Esophagus (tissue), 2 donors: ENCODE measurements at regions not wholly inside any gene's neighbourhood (a gene's known extent, or its start where the extent isn't known, plus 50 kb on each side); places are given as distances from the start of the nearest gene placed in this dataset.

Experiments
- H3K27ac ChIP-seq, 2 donors: one replicate each; pipeline ENCODE4 v1.5.1; 2013; ENCODE audit warnings: low read depth in 2 of 2, mild to moderate bottlenecking in 2 of 2, inconsistent platforms in 1 of 2, low read length in 1 of 2, moderate library complexity in 1 of 2
- H3K27me3 ChIP-seq, 2 donors: one replicate each; pipeline ENCODE4 v1.6.1; 2013; ENCODE audit warnings: low read length in 2 of 2, control low read depth in 1 of 2, mild to moderate bottlenecking in 1 of 2; ENCODE audit not compliant: insufficient read depth in 2 of 2, control insufficient read depth in 1 of 2
- H3K36me3 ChIP-seq, 2 donors: one replicate each; pipeline ENCODE4 v1.6.1; 2013; ENCODE audit warnings: low read length in 1 of 2; ENCODE audit not compliant: control insufficient read depth in 2 of 2, insufficient read depth in 2 of 2
- H3K4me1 ChIP-seq, 2 donors: one replicate each; pipeline ENCODE4 v1.6.1; 2013; ENCODE audit warnings: low read length in 1 of 2; ENCODE audit not compliant: control insufficient read depth in 2 of 2, insufficient read depth in 2 of 2
- H3K4me3 ChIP-seq, 2 donors: one replicate each; pipeline ENCODE4 v1.5.1; 2013; ENCODE audit warnings: low read length in 2 of 2, mild to moderate bottlenecking in 2 of 2, low read depth in 1 of 2, moderate library complexity in 1 of 2
- H3K9me3 ChIP-seq, 2 donors: one replicate each; pipeline ENCODE4 v1.6.1; 2013; ENCODE audit warnings: mild to moderate bottlenecking in 2 of 2, low read depth in 1 of 2, low read length in 1 of 2, moderate library complexity in 1 of 2; ENCODE audit not compliant: control insufficient read depth in 2 of 2, insufficient read depth in 1 of 2
- WGBS, 2 donors: extraction: QIAGEN DNeasy Blood & Tissue Kit; methylation state at CpG; one replicate each; pipeline ENCODE4 v1.1.7; 2013; 5-methylcytosine and 5-hydroxymethylcytosine counted together
- donor health status: healthy with polysubstance abuse.
- donor health status: Bipolar disorder and iron deficiency.

DNA sequence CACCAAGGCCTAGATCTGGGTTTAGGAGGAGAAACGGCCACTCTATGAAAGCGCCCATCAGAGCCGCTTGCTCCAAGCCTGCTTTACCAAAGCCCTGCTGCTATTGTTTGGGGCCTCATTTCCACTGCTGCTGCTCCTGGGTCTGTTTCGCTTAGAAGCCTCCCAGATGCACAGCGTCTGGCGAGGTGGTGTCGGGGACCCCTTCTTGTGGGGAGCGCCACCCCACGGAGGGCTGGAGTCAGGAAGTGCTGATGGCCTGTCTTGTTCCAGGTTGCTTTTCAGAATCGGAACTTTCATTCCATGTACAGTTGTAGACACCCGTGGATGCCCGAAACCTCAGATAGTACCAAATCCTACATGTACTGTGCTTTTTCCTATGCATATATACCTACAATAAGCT is 204.9 kb upstream of the TWIST2 start:
- Histone ChIP-seq H3K27ac (no peak overlapping the region), H3K36me3 (no peaks in the 10 kb centered on the region), H3K27me3 (no peaks in the 10 kb centered on the region), H3K4me1 (peaks cover 0 to 8% of the 10 kb centered on the region in 2 donors), H3K9me3 (no peaks in the 10 kb centered on the region), H3K4me3 (no peak overlapping the region)
- 90 to 93% methylated on average over 12 of the region's 12 CpGs for WGBS, 2 donors

DNA sequence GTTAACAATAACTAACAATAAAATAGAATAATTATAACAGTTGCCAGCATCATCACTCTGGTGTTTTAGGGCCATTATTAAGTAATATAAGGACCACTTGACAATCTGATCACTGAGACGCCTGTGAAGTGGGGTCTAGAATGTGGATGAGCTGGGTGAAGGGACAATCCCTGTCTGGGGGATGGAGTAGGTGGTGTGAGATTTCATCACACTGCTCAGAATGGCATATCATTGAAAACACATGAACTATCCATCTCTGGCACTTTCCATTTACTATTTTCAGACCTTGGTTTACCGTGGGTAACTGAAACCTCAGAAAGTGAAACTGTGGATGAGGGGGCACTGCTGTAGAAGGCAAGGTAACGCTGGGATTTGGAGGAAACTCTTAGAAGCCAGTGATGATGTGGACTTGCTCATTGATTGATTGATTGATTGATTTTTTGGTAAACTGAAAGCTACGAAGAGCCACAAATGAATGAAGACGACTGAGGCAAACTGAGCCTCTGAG is 204.4 kb upstream of the TWIST2 start:
- 83 to 90% methylated on average over 5 of the region's 5 CpGs for WGBS, 2 donors
- Histone ChIP-seq H3K27me3 (no peaks in the 10 kb centered on the region), H3K27ac (no peak overlapping the region), H3K4me3 (no peak overlapping the region), H3K4me1 (peaks cover 0 to 8% of the 10 kb centered on the region in 2 donors), H3K9me3 (no peaks in the 10 kb centered on the region), H3K36me3 (no peaks in the 10 kb centered on the region)

DNA sequence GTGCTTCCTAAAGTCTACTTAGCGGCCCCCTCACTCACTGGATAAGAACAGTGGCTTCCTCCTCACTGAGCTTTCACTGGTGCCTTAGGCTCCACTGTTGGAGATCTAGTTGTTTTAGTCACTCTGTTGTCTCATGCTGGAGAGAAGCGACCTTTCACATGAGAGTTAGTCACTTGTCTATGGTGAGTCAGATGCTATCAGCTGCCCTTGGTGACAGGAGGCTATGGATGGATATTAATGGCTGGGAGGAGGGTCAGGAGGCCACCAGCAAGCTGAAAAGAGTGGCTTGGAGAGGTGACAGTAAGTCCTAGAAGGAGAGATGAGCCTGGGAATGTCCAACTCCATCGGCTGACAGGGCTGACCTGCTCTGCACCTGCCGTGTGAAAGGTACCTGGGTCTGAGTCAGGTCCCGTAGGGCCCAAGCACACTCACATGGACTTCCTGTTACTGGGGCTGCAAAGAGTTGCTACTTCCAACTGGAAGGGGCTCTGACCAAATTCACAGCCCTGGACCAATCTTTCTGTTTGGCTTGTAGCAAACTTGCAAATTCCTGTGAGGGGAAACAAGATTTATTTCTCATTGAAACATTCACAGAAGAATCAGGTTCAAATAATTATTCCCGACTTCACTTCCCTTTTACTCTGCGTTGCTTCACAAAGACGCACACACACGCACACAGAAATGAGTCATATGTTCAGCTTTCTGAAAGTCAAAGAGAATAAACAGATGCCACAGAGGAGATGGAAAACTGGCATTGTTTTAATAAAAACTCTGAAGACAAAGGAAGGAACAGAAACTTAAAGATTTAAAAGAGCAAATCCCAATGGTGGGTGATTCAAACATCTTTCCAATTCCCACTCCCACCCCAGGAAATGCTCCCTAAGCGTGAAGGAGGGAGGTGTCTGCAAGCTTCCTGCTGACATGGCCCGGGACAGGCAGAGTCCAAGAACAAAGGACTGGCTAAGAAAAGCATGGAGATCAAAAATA is 203.5 kb upstream of the TWIST2 start:
- peak overlapping the region; percentile 46 to 81 for H3K27ac ChIP-seq
- 32 to 59% methylated on average over 11 of the region's 11 CpGs for WGBS, 2 donors

DNA sequence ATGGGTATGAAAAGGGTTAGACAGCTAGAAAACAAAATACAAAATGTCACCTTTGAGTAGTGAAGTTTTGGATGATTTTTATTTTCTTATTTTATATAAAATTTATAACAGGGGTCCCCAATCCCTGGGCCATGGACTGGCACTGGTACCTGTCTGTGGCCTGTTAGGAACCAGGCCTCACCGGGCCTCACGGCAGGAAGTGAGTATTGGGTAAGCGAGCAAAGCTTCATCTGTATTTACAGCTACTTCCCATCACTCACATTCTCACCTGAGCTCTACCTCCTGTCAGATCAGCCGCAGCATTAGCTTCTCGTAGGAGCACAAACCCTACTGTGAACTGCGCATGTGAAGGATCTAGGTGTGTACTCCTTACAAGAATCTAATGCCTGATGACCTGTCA is 202.8 kb upstream of the TWIST2 start:
- Histone ChIP-seq H3K4me1 (peaks cover 0 to 7% of the 10 kb centered on the region in 2 donors), H3K27me3 (no peaks in the 10 kb centered on the region), H3K36me3 (no peaks in the 10 kb centered on the region), H3K4me3 (no peak overlapping the region), H3K9me3 (no peaks in the 10 kb centered on the region), H3K27ac (peak overlapping the region; percentile 37 to 42)
- 87 to 92% methylated on average over 6 of the region's 6 CpGs for WGBS, 2 donors

More for the DNA sequence above, 203.5 kb upstream of the TWIST2 start:
- H3K4me1 ChIP-seq, result peaks cover 0 to 7% of the 10 kb centered on the region in 2 donors
- no peaks in the 10 kb centered on the region for H3K9me3 ChIP-seq
- H3K36me3 ChIP-seq, result no peaks in the 10 kb centered on the region
- H3K27me3 ChIP-seq, result no peaks in the 10 kb centered on the region
- no peak overlapping the region for H3K4me3 ChIP-seq

DNA sequence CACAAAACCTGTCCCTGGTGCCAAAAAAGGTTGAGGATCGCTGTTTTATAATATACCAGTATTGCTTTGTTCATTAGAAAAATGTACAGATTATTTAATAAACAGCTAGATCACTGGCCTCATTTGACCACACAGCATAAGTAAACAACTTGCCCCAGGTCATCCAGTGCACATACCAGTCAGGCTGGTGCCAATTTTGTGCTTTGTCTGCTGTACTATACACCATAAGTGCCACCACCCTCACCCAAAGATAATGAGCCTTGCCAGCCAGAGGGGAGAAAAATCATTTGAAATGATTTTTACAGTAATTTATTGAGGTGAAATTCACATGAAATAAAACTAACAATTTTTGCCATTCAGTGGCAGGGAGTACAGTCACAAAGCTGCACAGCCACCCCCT is 202.2 kb upstream of the TWIST2 start:
- H3K4me3 ChIP-seq, result no peak overlapping the region
- H3K36me3 ChIP-seq, result no peaks in the 10 kb centered on the region
- H3K9me3 ChIP-seq, result no peaks in the 10 kb centered on the region
- no peaks in the 10 kb centered on the region for H3K27me3 ChIP-seq
- no peak overlapping the region for H3K27ac ChIP-seq
- WGBS, 2 donors, result 86 to 93% methylated on average over 1 of the region's 1 CpG
- peaks cover 0 to 7% of the 10 kb centered on the region in 2 donors for H3K4me1 ChIP-seq

DNA sequence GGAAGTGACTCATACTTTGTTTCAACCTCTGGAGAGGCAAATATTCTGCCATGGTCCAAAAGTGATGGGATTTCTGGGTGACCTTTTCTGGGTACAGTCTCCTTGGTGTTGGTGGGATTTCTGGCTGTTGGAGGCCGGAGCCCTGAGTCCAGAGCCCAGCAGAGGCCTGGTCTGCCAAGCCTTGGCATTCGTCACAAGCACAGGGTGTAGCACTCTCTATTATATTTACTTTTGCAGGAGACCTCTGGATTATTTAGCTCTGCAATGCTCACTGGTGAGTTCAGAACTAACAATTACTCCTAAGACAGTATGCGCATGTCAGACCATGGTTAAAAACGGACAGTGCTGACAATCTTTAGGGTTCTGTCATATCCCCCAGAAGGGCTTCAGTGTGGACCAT is 201.6 kb upstream of the TWIST2 start:
- Histone ChIP-seq H3K9me3 (no peaks in the 10 kb centered on the region), H3K27ac (no peak overlapping the region)
- 77 to 83% methylated on average over 4 of the region's 4 CpGs for WGBS, 2 donors

DNA sequence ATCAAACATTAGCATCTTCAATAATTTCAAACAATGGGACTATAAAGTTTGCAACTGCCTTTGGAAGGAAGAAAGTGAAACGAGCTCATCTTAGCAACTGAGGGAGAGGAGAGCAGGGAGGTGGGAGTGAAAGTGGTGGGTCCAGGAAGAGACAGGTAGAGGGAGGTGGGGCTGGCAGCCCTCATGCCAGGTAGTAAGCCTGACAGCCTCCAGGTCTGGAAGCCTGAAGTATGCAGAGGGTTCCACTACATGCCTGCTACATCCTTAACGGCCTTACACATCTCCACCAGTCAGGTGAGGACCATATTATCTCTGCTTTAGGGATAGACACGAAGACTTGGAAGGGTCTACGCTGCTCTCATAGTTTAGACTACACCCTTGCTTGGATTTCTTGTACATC is 201.1 kb upstream of the TWIST2 start:
- Histone ChIP-seq H3K36me3 (no peaks in the 10 kb centered on the region), H3K27me3 (no peaks in the 10 kb centered on the region), H3K4me3 (no peak overlapping the region), H3K27ac (no peak overlapping the region), H3K9me3 (no peaks in the 10 kb centered on the region), H3K4me1 (peaks cover 0 to 7% of the 10 kb centered on the region in 2 donors)
- WGBS, 2 donors, result 73 to 79% methylated on average over 4 of the region's 4 CpGs

More for the DNA sequence above, 201.6 kb upstream of the TWIST2 start:
- Histone ChIP-seq H3K27me3 (no peaks in the 10 kb centered on the region), H3K4me1 (peaks cover 0 to 7% of the 10 kb centered on the region in 2 donors), H3K36me3 (no peaks in the 10 kb centered on the region), H3K4me3 (no peak overlapping the region)

DNA sequence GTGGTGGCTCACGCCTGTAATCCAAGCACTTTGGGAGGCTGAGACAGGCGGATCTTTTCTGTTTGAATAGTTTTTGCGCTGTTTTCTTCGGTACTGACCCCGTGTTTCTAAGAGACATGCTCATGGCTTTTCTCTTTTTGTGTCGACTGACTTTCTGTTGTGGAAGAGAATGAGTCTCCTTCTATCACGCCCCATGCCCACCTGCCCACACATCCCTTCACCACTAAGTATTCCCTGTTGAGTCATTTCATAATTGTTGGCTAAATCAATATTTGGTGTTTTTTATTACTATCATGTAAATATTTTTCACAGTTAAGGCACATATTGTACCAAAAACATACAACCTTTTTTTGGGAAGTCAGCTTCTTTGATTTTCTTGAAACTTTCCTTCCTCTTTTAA is 198.8 kb upstream of the TWIST2 start:
- WGBS, 2 donors, result 90 to 91% methylated on average over 7 of the region's 7 CpGs
- Histone ChIP-seq H3K27ac (no peak overlapping the region), H3K36me3 (no peaks in the 10 kb centered on the region), H3K4me1 (peaks cover 0 to 3% of the 10 kb centered on the region in 2 donors), H3K4me3 (no peak overlapping the region), H3K27me3 (no peaks in the 10 kb centered on the region), H3K9me3 (no peaks in the 10 kb centered on the region)

DNA sequence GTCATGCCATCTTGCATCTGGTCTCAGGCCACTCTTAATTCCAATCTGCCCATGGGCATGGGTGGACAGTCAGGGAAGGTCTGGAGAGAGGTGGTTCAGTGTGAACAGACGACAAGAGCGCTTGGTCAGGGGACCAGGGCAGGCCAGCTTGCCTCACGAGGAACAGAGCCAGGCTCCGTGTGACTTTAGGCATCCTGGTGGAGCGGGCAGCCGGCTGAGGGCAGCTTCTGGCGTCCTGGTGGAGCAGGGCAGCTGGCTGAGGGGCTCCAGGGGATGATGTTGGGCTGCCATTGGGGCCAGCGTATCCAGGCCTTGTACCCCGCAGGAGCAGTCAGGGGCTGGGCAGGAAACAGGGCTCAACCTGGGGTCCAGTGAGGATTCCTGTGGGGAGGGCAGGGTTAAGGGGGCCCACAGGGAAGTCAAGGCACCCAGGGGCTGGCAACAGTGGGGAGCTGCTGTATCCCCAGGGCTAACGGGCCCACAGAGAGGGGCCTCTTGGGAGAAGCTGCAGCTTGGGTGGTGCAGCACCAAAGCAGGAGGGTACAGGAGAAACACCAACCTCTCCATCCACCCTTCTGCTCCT is 197.9 kb upstream of the TWIST2 start:
- Histone ChIP-seq H3K36me3 (no peaks in the 10 kb centered on the region), H3K4me1 (no peaks in the 10 kb centered on the region), H3K9me3 (no peaks in the 10 kb centered on the region), H3K27ac (no peak overlapping the region), H3K27me3 (no peaks in the 10 kb centered on the region), H3K4me3 (no peak overlapping the region)
- WGBS, 2 donors, result 93 to 94% methylated on average over 10 of the region's 10 CpGs
